ENCODE measurements at regions not wholly inside any gene's neighbourhood (a gene's known extent, or its start where the extent isn't known, plus 50 kb on each side); places are given as distances from the start of the nearest gene placed in this dataset.

GRCh38 chr1:186575348-186575747 lies 104.9 kb downstream of the PTGS2 start:
- Mint-ChIP-seq H3K36me3 (ENCODE audit: low read depth) (no peaks in the 10 kb centered on the region), H3K4me3 (ENCODE audit: low read depth) (no peak overlapping the region), H3K4me1 (ENCODE audit: low read depth) (peaks cover 10% of the 10 kb centered on the region), H3K27me3 (ENCODE audit: low read depth) (no peaks in the 10 kb centered on the region), H3K9me3 (no peaks in the 10 kb centered on the region), H3K27ac (no peak overlapping the region)
- intact Hi-C loops (cut with micrococcal nuclease) = no loop called here
- no peak for DNase-seq (ENCODE audit: low spot score)

GRCh38 chr1:186574926-186575325 lies 105.3 kb downstream of the PTGS2 start:
- H3K9me3 Mint-ChIP-seq = no peaks in the 10 kb centered on the region
- no peak overlapping the region for H3K27ac Mint-ChIP-seq
- H3K27me3 Mint-ChIP-seq (ENCODE audit: low read depth) = no peaks in the 10 kb centered on the region
- H3K4me1 Mint-ChIP-seq (ENCODE audit: low read depth) = peaks cover 10% of the 10 kb centered on the region
- no peak overlapping the region for H3K4me3 Mint-ChIP-seq (ENCODE audit: low read depth)
- intact Hi-C loops (cut with micrococcal nuclease) = no loop called here
- no peak for DNase-seq (ENCODE audit: low spot score)
- H3K36me3 Mint-ChIP-seq (ENCODE audit: low read depth) = no peaks in the 10 kb centered on the region

GRCh38 chr1:186572509-186572908 lies 107.7 kb downstream of the PTGS2 start:
- no peaks in the 10 kb centered on the region for H3K9me3 Mint-ChIP-seq
- H3K27me3 Mint-ChIP-seq (ENCODE audit: low read depth) = peaks cover 3% of the 10 kb centered on the region
- H3K4me1 Mint-ChIP-seq (ENCODE audit: low read depth) = peaks cover 10% of the 10 kb centered on the region
- H3K4me3 Mint-ChIP-seq (ENCODE audit: low read depth) = no peak overlapping the region
- H3K36me3 Mint-ChIP-seq (ENCODE audit: low read depth) = no peaks in the 10 kb centered on the region
- no peak for DNase-seq (ENCODE audit: low spot score)
- intact Hi-C loops (cut with micrococcal nuclease) = no loop called here
- H3K27ac Mint-ChIP-seq = no peak overlapping the region

- peak overlapping the region; percentile 47 for H3K27ac Mint-ChIP-seq
- H3K36me3 Mint-ChIP-seq (ENCODE audit: low read depth) = no peaks in the 10 kb centered on the region
- no peak overlapping the region for H3K4me3 Mint-ChIP-seq (ENCODE audit: low read depth)
- intact Hi-C loops (cut with micrococcal nuclease) = no loop called here
- H3K4me1 Mint-ChIP-seq (ENCODE audit: low read depth) = peaks cover 10% of the 10 kb centered on the region
- H3K27me3 Mint-ChIP-seq (ENCODE audit: low read depth) = peaks cover 3% of the 10 kb centered on the region
- DNase-seq (ENCODE audit: low spot score) = no peak
- H3K9me3 Mint-ChIP-seq = no peaks in the 10 kb centered on the region
Observed at GRCh38 chr1:186571771-186572170, 108.5 kb downstream of the PTGS2 start.

GRCh38 chr1:186569856-186570255 lies 108.9 kb upstream of the PDC start:
- intact Hi-C loops (cut with micrococcal nuclease) = no loop called here
- Mint-ChIP-seq H3K36me3 (ENCODE audit: low read depth) (no peaks in the 10 kb centered on the region), H3K9me3 (no peaks in the 10 kb centered on the region), H3K27me3 (ENCODE audit: low read depth) (peaks cover 3% of the 10 kb centered on the region), H3K27ac (no peak overlapping the region), H3K4me3 (ENCODE audit: low read depth) (no peak overlapping the region), H3K4me1 (ENCODE audit: low read depth) (peaks cover 10% of the 10 kb centered on the region)
- DNase-seq (ENCODE audit: low spot score) = no peak

- DNase-seq (ENCODE audit: low spot score) = no peak
- no peaks in the 10 kb centered on the region for H3K9me3 Mint-ChIP-seq
- no peaks in the 10 kb centered on the region for H3K36me3 Mint-ChIP-seq (ENCODE audit: low read depth)
- H3K27ac Mint-ChIP-seq = no peak overlapping the region
- intact Hi-C loops (cut with micrococcal nuclease) = no loop called here
- H3K4me1 Mint-ChIP-seq (ENCODE audit: low read depth) = peaks cover 10% of the 10 kb centered on the region
- H3K27me3 Mint-ChIP-seq (ENCODE audit: low read depth) = peaks cover 3% of the 10 kb centered on the region
- H3K4me3 Mint-ChIP-seq (ENCODE audit: low read depth) = no peak overlapping the region
Observed at GRCh38 chr1:186568221-186568620, 107.3 kb upstream of the PDC start.

- no peaks in the 10 kb centered on the region for H3K36me3 Mint-ChIP-seq (ENCODE audit: low read depth)
- H3K4me3 Mint-ChIP-seq (ENCODE audit: low read depth) = no peak overlapping the region
- peaks cover 3% of the 10 kb centered on the region for H3K27me3 Mint-ChIP-seq (ENCODE audit: low read depth)
- DNase-seq (ENCODE audit: low spot score) = no peak
- intact Hi-C loops (cut with micrococcal nuclease) = no loop called here
- no peak overlapping the region for H3K27ac Mint-ChIP-seq
- no peaks in the 10 kb centered on the region for H3K9me3 Mint-ChIP-seq
- H3K4me1 Mint-ChIP-seq (ENCODE audit: low read depth) = no peaks in the 10 kb centered on the region
Observed at GRCh38 chr1:186566140-186566855, 105.4 kb upstream of the PDC start.

- Mint-ChIP-seq H3K36me3 (ENCODE audit: low read depth) (no peaks in the 10 kb centered on the region), H3K4me1 (ENCODE audit: low read depth) (no peaks in the 10 kb centered on the region), H3K4me3 (ENCODE audit: low read depth) (no peak overlapping the region)
Observed at GRCh38 chr1:186564582-186564981, 103.7 kb upstream of the PDC start.

GRCh38 chr1:186559601-186560116 lies 98.7 kb upstream of the PDC start:
- Mint-ChIP-seq H3K36me3 (ENCODE audit: low read depth) (no peaks in the 10 kb centered on the region), H3K4me1 (ENCODE audit: low read depth) (no peaks in the 10 kb centered on the region), H3K9me3 (no peaks in the 10 kb centered on the region), H3K27me3 (ENCODE audit: low read depth) (peaks cover 5% of the 10 kb centered on the region), H3K4me3 (ENCODE audit: low read depth) (no peak overlapping the region), H3K27ac (no peak overlapping the region)
- DNase-seq (ENCODE audit: low spot score) = no peak
- intact Hi-C loops (cut with micrococcal nuclease) = no loop called here

More at GRCh38 chr1:186564582-186564981, 103.7 kb upstream of the PDC start:
- intact Hi-C loops (cut with micrococcal nuclease) = no loop called here
- DNase-seq (ENCODE audit: low spot score) = no peak
- Mint-ChIP-seq H3K27ac (no peak overlapping the region), H3K27me3 (ENCODE audit: low read depth) (peaks cover 3% of the 10 kb centered on the region), H3K9me3 (no peaks in the 10 kb centered on the region)

- Mint-ChIP-seq H3K9me3 (peaks cover 3% of the 10 kb centered on the region), H3K4me1 (ENCODE audit: low read depth) (no peaks in the 10 kb centered on the region), H3K27ac (no peak overlapping the region), H3K4me3 (ENCODE audit: low read depth) (no peak overlapping the region), H3K27me3 (ENCODE audit: low read depth) (peaks cover 5% of the 10 kb centered on the region), H3K36me3 (ENCODE audit: low read depth) (no peaks in the 10 kb centered on the region)
- no peak for DNase-seq (ENCODE audit: low spot score)
- intact Hi-C loops (cut with micrococcal nuclease) = no loop called here
Observed at GRCh38 chr1:186557147-186557777, 96.3 kb upstream of the PDC start.

- DNase-seq (ENCODE audit: low spot score) = no peak
- Mint-ChIP-seq H3K4me1 (ENCODE audit: low read depth) (no peaks in the 10 kb centered on the region), H3K27me3 (ENCODE audit: low read depth) (no peaks in the 10 kb centered on the region), H3K4me3 (ENCODE audit: low read depth) (no peak overlapping the region), H3K27ac (no peak overlapping the region), H3K36me3 (ENCODE audit: low read depth) (no peaks in the 10 kb centered on the region), H3K9me3 (peaks cover 12% of the 10 kb centered on the region)
- intact Hi-C loops (cut with micrococcal nuclease) = no loop called here
Observed at GRCh38 chr1:186550832-186551231, 89.9 kb upstream of the PDC start.

- no peaks in the 10 kb centered on the region for H3K27me3 Mint-ChIP-seq (ENCODE audit: low read depth)
- no peak overlapping the region for H3K4me3 Mint-ChIP-seq (ENCODE audit: low read depth)
- peaks cover 18% of the 10 kb centered on the region for H3K9me3 Mint-ChIP-seq
- no peak overlapping the region for H3K27ac Mint-ChIP-seq
- intact Hi-C loops (cut with micrococcal nuclease) = no loop called here
- no peaks in the 10 kb centered on the region for H3K36me3 Mint-ChIP-seq (ENCODE audit: low read depth)
- H3K4me1 Mint-ChIP-seq (ENCODE audit: low read depth) = no peaks in the 10 kb centered on the region
- no peak for DNase-seq (ENCODE audit: low spot score)
Observed at GRCh38 chr1:186541003-186541402, 80.1 kb upstream of the PDC start.

- Mint-ChIP-seq H3K27ac (no peak overlapping the region), H3K36me3 (ENCODE audit: low read depth) (no peaks in the 10 kb centered on the region), H3K4me1 (ENCODE audit: low read depth) (no peaks in the 10 kb centered on the region), H3K9me3 (peaks cover 18% of the 10 kb centered on the region), H3K4me3 (ENCODE audit: low read depth) (no peak overlapping the region), H3K27me3 (ENCODE audit: low read depth) (no peaks in the 10 kb centered on the region)
- DNase-seq (ENCODE audit: low spot score) = no peak
- intact Hi-C loops (cut with micrococcal nuclease) = no loop called here
Observed at GRCh38 chr1:186540521-186540920, 79.6 kb upstream of the PDC start.
